ENCODE measurements at regions not wholly inside any gene's neighbourhood (a gene's known extent, or its start where the extent isn't known, plus 50 kb on each side); places are given as distances from the start of the nearest gene placed in this dataset.

- TF ChIP-seq CTCF (IDR thresholded peaks at IDR 0.05; ENCODE audit: low read depth, low read length) (no peak), EZH2phosphoT487 (IDR thresholded peaks at IDR 0.05; ENCODE audit: low read depth) (no peak)
Observed at GRCh38 chr5:21237461-21237860, 1249.5 kb upstream of the CDH18 start.
